HFF-Myc (cell line): ENCODE measurements at regions not wholly inside any gene's neighbourhood (a gene's known extent, or its start where the extent isn't known, plus 50 kb on each side); places are given as distances from the start of the nearest gene placed in this dataset.

ENCODE experiments used
- DNase-seq: peaks from one replicate; pipeline ENCODE4 v3.0.0-alpha.2; 2011; ENCODE audit warnings: low read depth; ENCODE audit errors: extremely low read depth
- H3K4me3 ChIP-seq: replicated peaks from 2 replicates; pipeline ENCODE4 v1.5.1; 2011; ENCODE audit warnings: low read depth, mild to moderate bottlenecking, control low read depth, low read length
- TF ChIP-seq, protein P1 (sequence below): IDR thresholded peaks from 2 replicates; pipeline ENCODE4 v1.5.1; 2012; ENCODE audit warnings: mild to moderate bottlenecking, low read depth, low read length, control low read depth; ENCODE audit errors: missing control alignments

DNA sequence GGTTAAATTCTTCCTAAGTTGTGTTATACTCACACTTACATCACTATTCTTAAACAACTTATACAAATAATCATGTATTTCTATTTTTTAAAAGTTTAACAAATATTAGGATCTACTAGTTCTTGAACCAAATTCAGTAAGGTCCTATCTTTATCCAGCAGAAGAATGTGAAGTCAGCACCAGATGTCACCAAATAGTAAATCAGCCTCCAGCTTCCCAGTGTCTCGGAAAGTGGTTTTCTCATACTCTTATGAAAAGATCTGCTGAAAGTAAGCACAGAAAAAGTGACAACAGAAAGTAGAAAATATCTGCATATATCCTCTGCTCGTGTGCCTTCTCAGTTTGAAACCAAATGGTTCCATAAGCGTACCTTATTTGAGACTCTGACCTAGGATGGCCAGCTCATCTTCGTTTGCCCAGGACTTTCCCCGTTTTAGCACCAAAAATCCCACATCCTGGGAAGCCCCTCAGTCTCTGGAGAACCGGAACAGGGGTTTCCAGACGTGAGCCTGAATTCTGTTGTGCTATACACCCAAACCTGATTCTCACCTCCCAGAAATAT, 98.0 kb upstream of the DCLK2 start:
- DNase-seq = no peak
- TF ChIP-seq, protein P1, sequence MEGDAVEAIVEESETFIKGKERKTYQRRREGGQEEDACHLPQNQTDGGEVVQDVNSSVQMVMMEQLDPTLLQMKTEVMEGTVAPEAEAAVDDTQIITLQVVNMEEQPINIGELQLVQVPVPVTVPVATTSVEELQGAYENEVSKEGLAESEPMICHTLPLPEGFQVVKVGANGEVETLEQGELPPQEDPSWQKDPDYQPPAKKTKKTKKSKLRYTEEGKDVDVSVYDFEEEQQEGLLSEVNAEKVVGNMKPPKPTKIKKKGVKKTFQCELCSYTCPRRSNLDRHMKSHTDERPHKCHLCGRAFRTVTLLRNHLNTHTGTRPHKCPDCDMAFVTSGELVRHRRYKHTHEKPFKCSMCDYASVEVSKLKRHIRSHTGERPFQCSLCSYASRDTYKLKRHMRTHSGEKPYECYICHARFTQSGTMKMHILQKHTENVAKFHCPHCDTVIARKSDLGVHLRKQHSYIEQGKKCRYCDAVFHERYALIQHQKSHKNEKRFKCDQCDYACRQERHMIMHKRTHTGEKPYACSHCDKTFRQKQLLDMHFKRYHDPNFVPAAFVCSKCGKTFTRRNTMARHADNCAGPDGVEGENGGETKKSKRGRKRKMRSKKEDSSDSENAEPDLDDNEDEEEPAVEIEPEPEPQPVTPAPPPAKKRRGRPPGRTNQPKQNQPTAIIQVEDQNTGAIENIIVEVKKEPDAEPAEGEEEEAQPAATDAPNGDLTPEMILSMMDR = no peak
- H3K4me3 ChIP-seq = no peak overlapping the region

GRCh38 chr4:149980941-149981340, 97.3 kb upstream of the DCLK2 start:
- TF ChIP-seq, protein P1 = peak; percentile 73
- H3K4me3 ChIP-seq = no peak overlapping the region
- peak; percentile 65 for DNase-seq

GRCh38 chr4:149983401-149983800, 94.8 kb upstream of the DCLK2 start:
- H3K4me3 ChIP-seq = no peak overlapping the region
- DNase-seq = no peak
- TF ChIP-seq, protein P1 = no peak

DNA sequence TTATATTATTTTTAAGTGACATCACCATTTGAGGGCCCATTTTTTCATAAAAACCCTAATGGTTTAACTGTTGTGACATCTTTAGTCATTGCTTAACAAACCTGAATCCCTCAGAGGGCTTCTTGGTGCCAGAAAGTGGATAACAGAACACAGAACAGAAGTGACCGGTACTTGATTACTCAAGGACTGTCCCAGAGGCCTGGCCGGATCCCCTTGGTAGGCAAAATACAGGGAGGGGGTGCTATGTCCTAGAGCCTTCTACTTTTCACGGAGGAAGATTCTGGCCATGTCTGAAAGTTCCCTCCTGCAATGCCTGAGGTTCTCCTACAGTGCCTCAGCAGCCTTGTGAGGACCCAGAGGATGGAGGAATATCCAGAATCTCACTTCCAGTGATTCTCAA, 94.3 kb upstream of the DCLK2 start:
- no peak for DNase-seq

DNA sequence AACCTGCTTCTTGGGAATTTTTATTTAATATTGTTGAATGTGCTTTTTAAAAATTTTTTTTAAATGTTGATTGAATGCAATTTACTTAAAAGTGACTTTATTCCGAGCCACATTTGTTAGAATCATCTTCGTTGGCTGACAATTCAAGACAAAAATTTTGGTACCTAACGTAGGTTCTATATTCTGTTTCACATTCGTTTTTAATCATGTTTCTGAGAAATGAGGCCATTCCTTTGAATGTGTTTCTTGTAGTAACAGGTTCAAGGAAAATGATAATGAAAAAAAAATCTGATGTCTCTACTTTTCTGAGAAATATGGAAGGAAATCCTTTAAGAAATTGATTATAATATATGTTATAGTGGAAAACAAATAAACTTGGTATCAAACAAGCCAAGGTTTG, 92.3 kb upstream of the DCLK2 start:
- TF ChIP-seq, protein P1 = no peak
- no peak for DNase-seq
- no peak overlapping the region for H3K4me3 ChIP-seq

More for the DNA sequence above, 94.3 kb upstream of the DCLK2 start:
- TF ChIP-seq, protein P1 = no peak
- no peak overlapping the region for H3K4me3 ChIP-seq

DNA sequence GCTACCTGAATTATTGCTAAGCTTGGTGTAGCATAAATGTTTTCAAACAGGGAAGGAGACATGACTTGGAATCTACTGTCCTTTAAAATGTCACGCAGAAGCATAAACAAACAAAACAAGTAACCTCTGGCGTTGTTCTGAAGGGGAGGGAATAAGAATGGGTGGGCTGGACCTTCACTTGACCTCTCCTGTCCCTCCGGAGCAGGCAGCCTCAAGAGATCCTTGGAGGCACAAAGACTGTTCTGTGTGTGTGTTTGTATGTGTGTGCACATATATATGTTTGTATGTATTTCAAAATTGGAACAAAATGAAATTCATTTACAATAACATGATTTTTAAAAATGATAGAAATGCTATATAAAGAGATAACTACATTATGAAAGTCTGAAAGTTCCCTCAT, 91.3 kb upstream of the DCLK2 start:
- no peak overlapping the region for H3K4me3 ChIP-seq
- DNase-seq = no peak
- TF ChIP-seq, protein P1 = no peak
